ENCODE measurements at regions not wholly inside any gene's neighbourhood (a gene's known extent, or its start where the extent isn't known, plus 50 kb on each side); places are given as distances from the start of the nearest gene placed in this dataset.
"Not testable (repeated sequence)": the region's sequence is repeated elsewhere in the genome, so short reads cannot be mapped to it uniquely, and the experiment has no call there.

DNA sequence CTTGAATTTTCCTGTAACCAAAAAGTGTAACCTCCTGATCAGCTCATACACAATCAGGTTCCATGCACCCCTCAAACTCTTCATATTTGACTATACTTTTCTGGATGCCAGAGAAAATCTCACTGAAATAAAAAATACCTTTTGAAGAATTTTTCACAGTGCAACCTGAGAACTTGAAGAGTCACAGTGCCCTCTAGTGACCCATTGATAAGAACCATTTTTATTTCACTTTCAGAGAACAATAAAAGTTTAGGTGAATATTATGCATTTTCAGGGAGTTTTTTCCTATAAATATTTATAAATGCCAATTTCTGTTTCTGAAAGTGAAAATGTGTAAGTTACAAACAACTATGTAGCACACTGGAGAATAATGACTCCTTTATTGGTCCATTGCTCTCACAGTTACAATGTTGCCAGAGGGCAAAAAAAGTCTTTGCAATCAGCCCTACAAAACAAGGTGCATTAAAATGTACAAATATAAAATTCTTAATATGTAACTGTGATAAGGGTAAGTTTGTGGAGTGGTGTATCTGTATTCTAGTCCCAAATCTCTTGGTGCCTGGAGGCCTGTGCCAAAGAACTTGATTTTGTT lies 153.6 kb upstream of the INTU start:
- H3K36me3 ChIP-seq (ENCODE audit: control insufficient read depth in 2 of 2, insufficient read depth in 2 of 2, low read length in 2 of 2): no peaks in the 10 kb centered on the region
- no peak overlapping the region for H3K9ac ChIP-seq (ENCODE audit: low read depth in 1 of 2, low read length in 2 of 2)
- H3K9me3 ChIP-seq (ENCODE audit: control insufficient read depth in 2 of 2, low read length in 2 of 2): no peaks in the 10 kb centered on the region
- no peaks in the 10 kb centered on the region for H3K4me1 ChIP-seq (ENCODE audit: control insufficient read depth in 2 of 2, insufficient read depth in 2 of 2, low read length in 2 of 2)
- H3K27me3 ChIP-seq (ENCODE audit: control insufficient read depth in 2 of 2, insufficient read depth in 2 of 2, low read length in 2 of 2): no peaks in the 10 kb centered on the region
- no peak overlapping the region for H3K4me3 ChIP-seq (ENCODE audit: low read length in 2 of 2)
- H3K27ac ChIP-seq (ENCODE audit: low read depth in 2 of 2, low read length in 2 of 2): no peak overlapping the region

- Histone ChIP-seq H3K9me3 (ENCODE audit: control insufficient read depth in 2 of 2, low read length in 2 of 2) (no peaks in the 10 kb centered on the region), H3K4me1 (ENCODE audit: control insufficient read depth in 2 of 2, insufficient read depth in 2 of 2, low read length in 2 of 2) (no peaks in the 10 kb centered on the region), H3K36me3 (ENCODE audit: control insufficient read depth in 2 of 2, insufficient read depth in 2 of 2, low read length in 2 of 2) (no peaks in the 10 kb centered on the region), H3K27me3 (ENCODE audit: control insufficient read depth in 2 of 2, insufficient read depth in 2 of 2, low read length in 2 of 2) (no peaks in the 10 kb centered on the region), H3K4me3 (ENCODE audit: low read length in 2 of 2) (no peak overlapping the region), H3K27ac (ENCODE audit: low read depth in 2 of 2, low read length in 2 of 2) (no peak overlapping the region), H3K9ac (ENCODE audit: low read depth in 1 of 2, low read length in 2 of 2) (no peak overlapping the region)
Observed at GRCh38 chr4:127482049-127482448, 150.7 kb upstream of the INTU start.

- no peak overlapping the region for H3K27ac ChIP-seq (ENCODE audit: low read depth in 2 of 2, low read length in 2 of 2)
- H3K9me3 ChIP-seq (ENCODE audit: control insufficient read depth in 2 of 2, low read length in 2 of 2): no peaks in the 10 kb centered on the region
- no peaks in the 10 kb centered on the region for H3K4me1 ChIP-seq (ENCODE audit: control insufficient read depth in 2 of 2, insufficient read depth in 2 of 2, low read length in 2 of 2)
- no peak overlapping the region for H3K9ac ChIP-seq (ENCODE audit: low read depth in 1 of 2, low read length in 2 of 2)
- no peak overlapping the region for H3K4me3 ChIP-seq (ENCODE audit: low read length in 2 of 2)
- no peaks in the 10 kb centered on the region for H3K27me3 ChIP-seq (ENCODE audit: control insufficient read depth in 2 of 2, insufficient read depth in 2 of 2, low read length in 2 of 2)
- H3K36me3 ChIP-seq (ENCODE audit: control insufficient read depth in 2 of 2, insufficient read depth in 2 of 2, low read length in 2 of 2): no peaks in the 10 kb centered on the region
Observed at GRCh38 chr4:127484117-127484516, 148.6 kb upstream of the INTU start.

- no peak overlapping the region for H3K27ac ChIP-seq (ENCODE audit: low read depth in 2 of 2, low read length in 2 of 2)
- H3K9me3 ChIP-seq (ENCODE audit: control insufficient read depth in 2 of 2, low read length in 2 of 2): no peaks in the 10 kb centered on the region
- H3K27me3 ChIP-seq (ENCODE audit: control insufficient read depth in 2 of 2, insufficient read depth in 2 of 2, low read length in 2 of 2): no peaks in the 10 kb centered on the region
- no peak overlapping the region for H3K9ac ChIP-seq (ENCODE audit: low read depth in 1 of 2, low read length in 2 of 2)
- H3K4me3 ChIP-seq (ENCODE audit: low read length in 2 of 2): no peak overlapping the region
- H3K36me3 ChIP-seq (ENCODE audit: control insufficient read depth in 2 of 2, insufficient read depth in 2 of 2, low read length in 2 of 2): no peaks in the 10 kb centered on the region
- no peaks in the 10 kb centered on the region for H3K4me1 ChIP-seq (ENCODE audit: control insufficient read depth in 2 of 2, insufficient read depth in 2 of 2, low read length in 2 of 2)
Observed at GRCh38 chr4:127486248-127486647, 146.5 kb upstream of the INTU start.

DNA sequence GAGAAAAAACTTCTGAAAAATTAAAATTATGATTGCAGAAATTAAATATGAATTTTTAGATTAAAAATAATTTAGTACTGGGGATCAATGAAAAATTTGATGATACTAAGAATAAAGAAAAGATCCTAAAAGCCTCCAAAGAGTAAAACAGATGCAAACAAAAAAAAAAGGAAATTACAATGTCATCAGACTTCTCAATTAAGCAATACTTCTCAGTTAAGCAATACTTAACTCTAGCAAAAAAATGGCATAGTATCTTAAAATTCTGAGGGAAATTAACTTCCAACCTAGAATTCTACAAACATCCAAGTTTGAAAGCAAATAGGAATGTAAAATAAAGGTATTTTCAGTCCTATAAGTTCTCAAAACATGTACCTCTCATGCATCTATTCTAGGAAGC lies 141.2 kb upstream of the INTU start:
- Histone ChIP-seq H3K27me3 (ENCODE audit: control insufficient read depth in 2 of 2, insufficient read depth in 2 of 2, low read length in 2 of 2) (no peaks in the 10 kb centered on the region), H3K4me3 (ENCODE audit: low read length in 2 of 2) (no peak overlapping the region), H3K36me3 (ENCODE audit: control insufficient read depth in 2 of 2, insufficient read depth in 2 of 2, low read length in 2 of 2) (no peaks in the 10 kb centered on the region), H3K9ac (ENCODE audit: low read depth in 1 of 2, low read length in 2 of 2) (no peak overlapping the region), H3K4me1 (ENCODE audit: control insufficient read depth in 2 of 2, insufficient read depth in 2 of 2, low read length in 2 of 2) (no peaks in the 10 kb centered on the region), H3K27ac (ENCODE audit: low read depth in 2 of 2, low read length in 2 of 2) (no peak overlapping the region), H3K9me3 (ENCODE audit: control insufficient read depth in 2 of 2, low read length in 2 of 2) (no peaks in the 10 kb centered on the region)

DNA sequence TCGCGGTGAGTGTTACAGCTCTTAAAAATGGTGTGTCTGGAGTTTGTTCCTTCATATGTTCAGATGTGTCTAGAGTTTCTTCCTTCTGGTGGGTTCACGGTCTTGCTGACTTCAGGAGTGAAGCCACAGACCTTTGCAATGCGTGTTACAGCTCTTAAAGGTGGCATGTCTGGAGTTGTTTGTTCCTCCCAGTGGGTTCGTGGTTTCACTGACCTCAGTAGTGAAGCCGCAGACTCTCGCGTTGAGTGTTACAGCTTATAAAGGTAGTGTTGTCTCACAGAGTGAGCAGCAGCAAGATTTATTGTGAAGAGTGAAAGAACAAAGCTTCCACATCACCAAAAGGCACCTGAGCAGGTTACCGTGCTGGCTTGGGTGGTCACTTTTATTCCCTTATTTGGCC lies 135.9 kb upstream of the INTU start:
- H3K9me3 ChIP-seq (ENCODE audit: control insufficient read depth in 2 of 2, low read length in 2 of 2); H3K27me3 ChIP-seq (ENCODE audit: control insufficient read depth in 2 of 2, insufficient read depth in 2 of 2, low read length in 2 of 2); H3K27ac ChIP-seq (ENCODE audit: low read depth in 2 of 2, low read length in 2 of 2); H3K9ac ChIP-seq (ENCODE audit: low read depth in 1 of 2, low read length in 2 of 2); H3K36me3 ChIP-seq (ENCODE audit: control insufficient read depth in 2 of 2, insufficient read depth in 2 of 2, low read length in 2 of 2); H3K4me1 ChIP-seq (ENCODE audit: control insufficient read depth in 2 of 2, insufficient read depth in 2 of 2, low read length in 2 of 2); H3K4me3 ChIP-seq (ENCODE audit: low read length in 2 of 2): not testable (repeated sequence)

DNA sequence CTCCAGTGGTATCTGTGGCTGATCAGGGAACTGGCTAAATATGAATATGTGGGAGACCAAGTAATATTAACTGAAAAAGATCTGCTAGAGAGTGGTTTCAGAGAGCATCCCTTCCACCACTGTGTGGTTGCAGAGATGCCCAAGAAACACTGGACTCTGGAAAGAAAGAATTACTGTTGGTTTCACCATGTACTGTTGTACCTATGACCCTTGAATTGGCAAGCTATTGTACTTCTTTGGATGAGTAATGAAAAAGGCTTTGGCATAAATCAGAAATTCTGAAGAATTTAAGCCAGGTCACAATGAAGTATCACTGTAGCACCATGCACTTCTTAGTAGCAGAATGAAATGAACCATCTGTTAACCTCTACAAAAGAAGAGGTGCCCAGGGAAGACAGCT lies 134.4 kb upstream of the INTU start:
- Histone ChIP-seq H3K4me3 (ENCODE audit: low read length in 2 of 2) (no peak overlapping the region), H3K27ac (ENCODE audit: low read depth in 2 of 2, low read length in 2 of 2) (no peak overlapping the region), H3K9me3 (ENCODE audit: control insufficient read depth in 2 of 2, low read length in 2 of 2) (no peaks in the 10 kb centered on the region), H3K27me3 (ENCODE audit: control insufficient read depth in 2 of 2, insufficient read depth in 2 of 2, low read length in 2 of 2) (no peaks in the 10 kb centered on the region), H3K36me3 (ENCODE audit: control insufficient read depth in 2 of 2, insufficient read depth in 2 of 2, low read length in 2 of 2) (no peaks in the 10 kb centered on the region), H3K9ac (ENCODE audit: low read depth in 1 of 2, low read length in 2 of 2) (no peak overlapping the region), H3K4me1 (ENCODE audit: control insufficient read depth in 2 of 2, insufficient read depth in 2 of 2, low read length in 2 of 2) (no peaks in the 10 kb centered on the region)

GRCh38 chr4:127500242-127500641 lies 132.5 kb upstream of the INTU start:
- Histone ChIP-seq H3K4me3 (ENCODE audit: low read length in 2 of 2) (no peak overlapping the region), H3K4me1 (ENCODE audit: control insufficient read depth in 2 of 2, insufficient read depth in 2 of 2, low read length in 2 of 2) (no peaks in the 10 kb centered on the region), H3K27me3 (ENCODE audit: control insufficient read depth in 2 of 2, insufficient read depth in 2 of 2, low read length in 2 of 2) (no peaks in the 10 kb centered on the region), H3K27ac (ENCODE audit: low read depth in 2 of 2, low read length in 2 of 2) (no peak overlapping the region), H3K9me3 (ENCODE audit: control insufficient read depth in 2 of 2, low read length in 2 of 2) (no peaks in the 10 kb centered on the region), H3K36me3 (ENCODE audit: control insufficient read depth in 2 of 2, insufficient read depth in 2 of 2, low read length in 2 of 2) (no peaks in the 10 kb centered on the region), H3K9ac (ENCODE audit: low read depth in 1 of 2, low read length in 2 of 2) (no peak overlapping the region)

- no peak overlapping the region for H3K4me3 ChIP-seq (ENCODE audit: low read length in 2 of 2)
- H3K27me3 ChIP-seq (ENCODE audit: control insufficient read depth in 2 of 2, insufficient read depth in 2 of 2, low read length in 2 of 2): no peaks in the 10 kb centered on the region
- no peaks in the 10 kb centered on the region for H3K4me1 ChIP-seq (ENCODE audit: control insufficient read depth in 2 of 2, insufficient read depth in 2 of 2, low read length in 2 of 2)
- H3K9ac ChIP-seq (ENCODE audit: low read depth in 1 of 2, low read length in 2 of 2): no peak overlapping the region
- H3K27ac ChIP-seq (ENCODE audit: low read depth in 2 of 2, low read length in 2 of 2): no peak overlapping the region
- H3K36me3 ChIP-seq (ENCODE audit: control insufficient read depth in 2 of 2, insufficient read depth in 2 of 2, low read length in 2 of 2): no peaks in the 10 kb centered on the region
- no peaks in the 10 kb centered on the region for H3K9me3 ChIP-seq (ENCODE audit: control insufficient read depth in 2 of 2, low read length in 2 of 2)
Observed at GRCh38 chr4:127501103-127501502, 131.7 kb upstream of the INTU start.

- H3K4me1 ChIP-seq (ENCODE audit: control insufficient read depth in 2 of 2, insufficient read depth in 2 of 2, low read length in 2 of 2): no peaks in the 10 kb centered on the region
- no peaks in the 10 kb centered on the region for H3K36me3 ChIP-seq (ENCODE audit: control insufficient read depth in 2 of 2, insufficient read depth in 2 of 2, low read length in 2 of 2)
- no peak overlapping the region for H3K27ac ChIP-seq (ENCODE audit: low read depth in 2 of 2, low read length in 2 of 2)
- H3K27me3 ChIP-seq (ENCODE audit: control insufficient read depth in 2 of 2, insufficient read depth in 2 of 2, low read length in 2 of 2): no peaks in the 10 kb centered on the region
- no peak overlapping the region for H3K9ac ChIP-seq (ENCODE audit: low read depth in 1 of 2, low read length in 2 of 2)
- H3K9me3 ChIP-seq (ENCODE audit: control insufficient read depth in 2 of 2, low read length in 2 of 2): no peaks in the 10 kb centered on the region
- H3K4me3 ChIP-seq (ENCODE audit: low read length in 2 of 2): no peak overlapping the region
Observed at GRCh38 chr4:127503111-127503510, 129.6 kb upstream of the INTU start.

DNA sequence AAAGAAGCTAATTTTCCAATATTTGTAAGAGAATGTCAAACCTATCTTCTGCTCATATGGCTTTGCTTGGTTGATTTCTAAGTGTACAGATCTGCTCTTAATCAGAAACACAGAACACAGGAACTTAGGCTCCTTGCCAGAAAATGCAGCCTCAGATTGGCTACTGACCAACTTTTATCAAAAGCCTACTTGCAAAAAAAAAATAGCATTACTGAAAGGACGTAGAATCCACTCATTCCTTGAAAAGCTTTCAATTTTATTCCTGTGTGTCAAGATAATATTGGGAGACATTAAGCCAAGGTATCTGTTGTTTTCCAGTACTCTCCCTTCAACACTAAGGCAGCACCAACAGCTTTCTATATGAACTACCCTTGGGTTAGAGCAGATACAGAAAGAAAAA lies 127.6 kb upstream of the INTU start:
- Histone ChIP-seq H3K27ac (ENCODE audit: low read depth in 2 of 2, low read length in 2 of 2) (no peak overlapping the region), H3K4me3 (ENCODE audit: low read length in 2 of 2) (no peak overlapping the region), H3K27me3 (ENCODE audit: control insufficient read depth in 2 of 2, insufficient read depth in 2 of 2, low read length in 2 of 2) (no peaks in the 10 kb centered on the region), H3K4me1 (ENCODE audit: control insufficient read depth in 2 of 2, insufficient read depth in 2 of 2, low read length in 2 of 2) (no peaks in the 10 kb centered on the region), H3K36me3 (ENCODE audit: control insufficient read depth in 2 of 2, insufficient read depth in 2 of 2, low read length in 2 of 2) (no peaks in the 10 kb centered on the region), H3K9ac (ENCODE audit: low read depth in 1 of 2, low read length in 2 of 2) (no peak overlapping the region), H3K9me3 (ENCODE audit: control insufficient read depth in 2 of 2, low read length in 2 of 2) (no peaks in the 10 kb centered on the region)

All from mucosa of rectum (tissue), 2 donors.